Kidney (tissue), 13 donors: ENCODE measurements at regions not wholly inside any gene's neighbourhood (a gene's known extent, or its start where the extent isn't known, plus 50 kb on each side); places are given as distances from the start of the nearest gene placed in this dataset.

Experiments used
- DNase-seq, 5 donors: peaks; one replicate each; pipeline ENCODE4 v3.0.0-alpha.2; 2013 to 2020
- FAIRE-seq: peaks from 2 replicates; lab custom pipeline; 2012; peaks lifted over from hg19 to GRCh38; lab: Jason Lieb, UNC
- H3K27ac ChIP-seq, 2 donors: one replicate each; pipeline ENCODE4 v1.7.0; 2013; ENCODE audit warnings: low read depth in 2 of 2, low read length in 2 of 2, inconsistent platforms in 1 of 2
- H3K27me3 ChIP-seq: one replicate; pipeline ENCODE4 v1.7.1; 2013; ENCODE audit warnings: low read length, inconsistent platforms; ENCODE audit not compliant: control insufficient read depth, insufficient read depth
- H3K36me3 ChIP-seq, 3 donors: one replicate each; pipeline versions ENCODE4 v1.7.0 to v1.7.1; 2013; ENCODE audit warnings: low read length in 3 of 3, control low read depth in 1 of 3, inconsistent platforms in 1 of 3; ENCODE audit not compliant: insufficient read depth in 3 of 3, control insufficient read depth in 2 of 3
- H3K4me1 ChIP-seq, 3 donors: one replicate each; pipeline versions ENCODE4 v1.7.0 to v1.7.1; 2013; ENCODE audit warnings: low read length in 3 of 3, inconsistent platforms in 1 of 3, low read depth in 1 of 3; ENCODE audit not compliant: control insufficient read depth in 2 of 3, insufficient read depth in 2 of 3
- H3K4me3 ChIP-seq, 3 donors: one replicate each; pipeline versions ENCODE4 v1.7.0 to v1.8.1; 2013; ENCODE audit warnings: low read length in 3 of 3, control low read depth in 1 of 3, inconsistent platforms in 1 of 3
- H3K9ac ChIP-seq, 3 donors: one replicate each; pipeline versions ENCODE4 v1.7.0 to v1.7.1; 2013; ENCODE audit warnings: low read length in 3 of 3, control low read depth in 1 of 3, inconsistent platforms in 1 of 3
- H3K9me3 ChIP-seq, 3 donors: one replicate each; pipeline versions ENCODE4 v1.7.0 to v1.7.1; 2013; ENCODE audit warnings: low read length in 3 of 3, control low read depth in 1 of 3, inconsistent platforms in 1 of 3; ENCODE audit not compliant: control insufficient read depth in 2 of 3, insufficient read depth in 1 of 3
- CTCF ChIP-seq: IDR thresholded peaks from 3 replicates; pipeline ENCODE4 v1.5.1; 2012; ENCODE audit warnings: mild to moderate bottlenecking, moderate library complexity, borderline replicate concordance; ENCODE audit not compliant: insufficient read depth; ENCODE audit errors: extremely low read depth
- intact Hi-C: fragments of 100-400 bp; cut with DNase I; formaldehyde crosslinking; loops from one replicate; pipeline ENCODE4 v1.11.1; 2022
- donor health status: control.
- donor health status: control.
- donor health status: control.
- donor health status: control.
- donor health status: control.
- donor health status: DM: yes; HTN: yes; CAD: no.
- donor health status: Normal renal cell carcinoma (clear cell type).

GRCh38 chr15:52872036-52872818 lies 82.1 kb upstream of the ONECUT1 start:
- FAIRE-seq (no peak), DNase-seq (no peak)
- intact Hi-C loops, result no loop called here
- TF ChIP-seq CTCF, result no peak
- no peaks in the 10 kb centered on the region for H3K9me3 ChIP-seq
- no peak overlapping the region for H3K27ac ChIP-seq
- no peak overlapping the region for H3K4me3 ChIP-seq
- no peaks in the 10 kb centered on the region for H3K36me3 ChIP-seq
- H3K9ac ChIP-seq, result no peak overlapping the region
- no peaks in the 10 kb centered on the region for H3K4me1 ChIP-seq
- H3K27me3 ChIP-seq, result no peaks in the 10 kb centered on the region

GRCh38 chr15:52870015-52870414 lies 79.9 kb upstream of the ONECUT1 start:
- Histone ChIP-seq H3K27me3 (no peaks in the 10 kb centered on the region), H3K9me3 (no peaks in the 10 kb centered on the region), H3K9ac (no peak overlapping the region), H3K4me3 (no peak overlapping the region), H3K4me1 (no peaks in the 10 kb centered on the region), H3K36me3 (no peaks in the 10 kb centered on the region), H3K27ac (no peak overlapping the region)
- DNase-seq, result no peak
- no peak for FAIRE-seq
- intact Hi-C loops, result no loop called here
- no peak for TF ChIP-seq CTCF

GRCh38 chr15:52866698-52867097 lies 76.6 kb upstream of the ONECUT1 start:
- FAIRE-seq (no peak), DNase-seq (no peak)
- TF ChIP-seq CTCF, result no peak
- Histone ChIP-seq H3K27me3 (no peaks in the 10 kb centered on the region), H3K9ac (no peak overlapping the region), H3K27ac (no peak overlapping the region), H3K4me3 (no peak overlapping the region), H3K9me3 (no peaks in the 10 kb centered on the region), H3K4me1 (no peaks in the 10 kb centered on the region), H3K36me3 (no peaks in the 10 kb centered on the region)
- intact Hi-C loops, result no loop called here

DNA sequence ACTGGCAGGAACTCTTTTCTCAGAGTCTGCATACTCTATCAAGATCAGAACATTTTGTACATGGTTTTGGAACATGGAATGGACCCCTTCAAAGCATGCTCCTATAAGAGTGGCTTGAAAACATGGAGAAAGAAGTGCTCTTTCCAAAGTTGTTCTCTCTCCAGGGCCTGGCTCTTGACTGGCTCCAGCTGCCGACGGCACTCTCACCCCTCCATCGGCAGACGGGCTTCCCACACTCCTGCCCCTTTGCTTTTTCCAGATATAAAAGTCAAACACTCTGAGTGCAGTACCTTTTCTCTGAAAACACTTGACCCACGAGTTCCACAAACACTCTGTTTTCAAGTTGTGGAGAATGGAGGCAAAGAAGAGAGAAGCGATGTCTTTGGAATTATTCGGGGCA lies 72.5 kb upstream of the ONECUT1 start:
- DNase-seq (no peak), FAIRE-seq (no peak)
- TF ChIP-seq CTCF, result no peak
- Histone ChIP-seq H3K9ac (no peak overlapping the region), H3K4me3 (no peak overlapping the region), H3K27me3 (no peaks in the 10 kb centered on the region), H3K9me3 (no peaks in the 10 kb centered on the region), H3K36me3 (no peaks in the 10 kb centered on the region), H3K4me1 (no peaks in the 10 kb centered on the region), H3K27ac (no peak overlapping the region)
- intact Hi-C loops, result no loop called here
